IgD-negative memory B cell (primary cell): ENCODE measurements at regions not wholly inside any gene's neighbourhood (a gene's known extent, or its start where the extent isn't known, plus 50 kb on each side); places are given as distances from the start of the nearest gene placed in this dataset.
"Not testable (repeated sequence)": the region's sequence is repeated elsewhere in the genome, so short reads cannot be mapped to it uniquely, and the experiment has no call there.

ENCODE experiments used
- H3K27ac Mint-ChIP-seq, 3 donors: one replicate each; pipeline ENCODE4 v1.8.0; 2020 to 2022; ENCODE audit warnings: mild to moderate bottlenecking in 3 of 3, mixed read lengths in 3 of 3, moderate library complexity in 1 of 3
- H3K27me3 Mint-ChIP-seq: one replicate; pipeline ENCODE4 v1.8.0; 2021; ENCODE audit warnings: mixed read lengths
- H3K36me3 Mint-ChIP-seq: one replicate; pipeline ENCODE4 v1.8.0; 2020; ENCODE audit warnings: mild to moderate bottlenecking, mixed read lengths
- H3K4me1 Mint-ChIP-seq, 3 donors: one replicate each; pipeline ENCODE4 v1.8.0; 2020 to 2022; ENCODE audit warnings: mixed read lengths in 3 of 3, mild to moderate bottlenecking in 1 of 3
- H3K4me3 Mint-ChIP-seq, 4 donors: one replicate each; pipeline ENCODE4 v1.8.0; 2020 to 2022; ENCODE audit warnings: mild to moderate bottlenecking in 4 of 4, mixed read lengths in 4 of 4, moderate library complexity in 3 of 4
- H3K9me3 Mint-ChIP-seq, 3 donors: one replicate each; pipeline ENCODE4 v1.8.0; 2020 to 2021; ENCODE audit warnings: mixed read lengths in 3 of 3, mild to moderate bottlenecking in 1 of 3

DNA sequence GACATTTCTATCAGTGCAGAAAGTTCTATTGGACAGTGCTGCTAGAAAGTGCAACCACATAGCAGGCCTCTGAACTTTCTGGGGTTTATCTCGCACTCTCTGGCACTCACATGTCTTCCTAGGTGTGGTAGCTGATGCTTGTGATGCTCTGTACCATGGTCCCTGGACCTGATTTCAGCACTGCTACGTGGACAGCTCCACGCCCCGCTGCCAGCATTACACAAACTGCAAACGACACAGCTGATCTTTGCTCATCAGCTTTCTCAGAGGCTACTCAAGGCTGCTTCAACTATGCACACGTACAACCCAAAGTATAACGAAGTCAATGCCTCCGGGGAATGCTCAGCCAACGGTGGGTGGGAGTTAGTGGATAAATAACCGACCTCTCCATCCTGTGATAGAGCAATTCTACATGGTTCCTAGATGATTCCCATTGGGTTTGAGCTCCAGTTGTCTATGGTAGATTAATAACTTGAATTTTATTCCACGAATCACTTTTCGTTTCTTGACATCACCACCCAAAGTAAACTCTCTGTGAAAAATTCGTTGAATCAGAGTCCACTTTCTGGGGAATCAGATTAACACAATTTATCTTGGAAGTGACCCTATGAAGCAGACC is 302.5 kb downstream of the ACTR3B start:
- no peaks in the 10 kb centered on the region for H3K36me3 Mint-ChIP-seq
- H3K9me3 Mint-ChIP-seq = peaks cover 2 to 7% (median 6%) of the 10 kb centered on the region in 3 donors
- no peak overlapping the region for H3K4me3 Mint-ChIP-seq
- peaks cover 2% of the 10 kb centered on the region for H3K27me3 Mint-ChIP-seq
- no peaks in the 10 kb centered on the region for H3K4me1 Mint-ChIP-seq
- H3K27ac Mint-ChIP-seq = no peak overlapping the region

DNA sequence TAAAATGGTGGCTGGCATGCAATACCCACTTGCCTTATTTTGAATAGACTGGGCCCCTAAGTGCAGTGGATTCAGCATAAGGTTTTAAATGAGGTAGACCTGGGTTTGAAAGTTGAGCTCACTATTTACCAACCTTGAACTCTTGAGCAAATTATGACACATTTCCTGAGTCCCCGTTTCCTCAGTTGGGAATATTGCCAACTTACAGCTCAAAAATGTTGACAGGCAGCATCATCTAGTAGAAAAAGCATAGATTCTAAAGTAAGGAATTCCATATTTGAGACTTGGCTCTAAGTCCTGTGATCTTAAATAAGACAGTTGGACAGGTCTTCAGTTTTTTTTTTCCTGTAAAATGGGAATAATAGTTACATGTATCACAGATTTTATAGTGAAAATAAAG is 305.5 kb downstream of the ACTR3B start:
- Mint-ChIP-seq H3K9me3 (peaks cover 2 to 7% (median 2%) of the 10 kb centered on the region in 3 donors), H3K4me1 (no peaks in the 10 kb centered on the region), H3K4me3 (no peak overlapping the region), H3K36me3 (no peaks in the 10 kb centered on the region), H3K27me3 (no peaks in the 10 kb centered on the region), H3K27ac (no peak overlapping the region)

DNA sequence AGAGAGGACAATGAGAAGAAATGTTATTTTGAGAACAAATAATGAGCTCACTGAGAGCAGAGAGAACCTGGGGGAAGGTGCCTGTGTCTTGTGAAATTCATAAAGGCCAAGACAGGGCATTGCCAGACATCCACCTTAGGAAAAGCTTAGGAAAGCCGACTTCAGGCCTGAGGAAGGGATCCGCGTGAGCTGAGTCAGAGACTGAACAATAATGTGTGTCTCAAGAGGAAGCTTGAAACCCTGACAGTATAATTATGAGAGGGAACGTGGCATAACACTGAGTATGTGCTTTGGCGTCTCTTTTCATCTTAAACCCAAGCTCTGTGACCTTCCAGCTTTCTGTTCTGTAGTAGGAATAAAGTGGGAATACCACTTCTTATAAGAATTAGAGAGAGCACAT is 307.2 kb downstream of the ACTR3B start:
- H3K27ac Mint-ChIP-seq = no peak overlapping the region
- H3K36me3 Mint-ChIP-seq = peaks cover 2% of the 10 kb centered on the region

DNA sequence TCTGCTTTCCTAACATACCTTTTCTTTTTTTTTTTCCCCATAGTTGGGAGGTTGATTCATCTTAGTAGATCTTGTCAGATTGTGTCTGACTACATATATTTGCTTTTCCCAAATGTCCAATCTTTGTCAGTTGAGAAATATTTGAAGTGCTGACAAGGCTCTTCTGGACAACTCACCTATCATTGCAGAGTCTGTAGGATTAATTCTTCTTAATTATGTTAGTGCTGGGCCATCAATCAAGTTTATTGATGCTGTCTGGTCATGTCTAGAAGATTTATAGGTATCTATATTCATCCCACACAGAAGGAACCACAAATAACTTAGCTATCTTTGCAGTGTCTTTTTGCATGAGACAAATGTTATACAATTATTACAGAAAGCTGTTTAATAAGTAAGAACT is 310.6 kb downstream of the ACTR3B start:
- Mint-ChIP-seq H3K27ac (no peak overlapping the region), H3K9me3 (peaks cover 0 to 2% (median 0%) of the 10 kb centered on the region in 3 donors), H3K4me3 (no peak overlapping the region), H3K36me3 (peaks cover 2% of the 10 kb centered on the region), H3K4me1 (no peaks in the 10 kb centered on the region), H3K27me3 (no peaks in the 10 kb centered on the region)

More for the DNA sequence above, 307.2 kb downstream of the ACTR3B start:
- Mint-ChIP-seq H3K4me3 (no peak overlapping the region), H3K9me3 (peaks cover 0 to 7% (median 2%) of the 10 kb centered on the region in 3 donors), H3K4me1 (no peaks in the 10 kb centered on the region), H3K27me3 (no peaks in the 10 kb centered on the region)

DNA sequence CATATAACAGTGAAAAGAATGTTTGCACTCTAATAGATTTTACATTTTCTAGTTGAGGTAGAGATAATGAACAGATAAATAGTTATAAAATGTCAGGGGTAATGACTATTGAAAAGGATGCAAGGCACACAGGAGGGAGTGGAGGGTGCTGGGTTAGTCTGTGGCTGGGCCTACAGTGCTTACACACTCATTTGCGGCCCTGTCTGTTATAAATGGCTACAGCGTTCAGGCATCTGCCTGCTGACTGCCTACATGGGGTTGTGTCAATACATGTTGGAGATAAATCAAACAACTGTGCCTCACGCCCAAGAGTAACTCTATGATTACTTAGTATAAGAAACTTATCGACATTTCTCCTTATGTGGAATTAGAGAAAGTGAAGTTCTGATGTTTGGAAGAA is 313.3 kb downstream of the ACTR3B start:
- H3K4me3 Mint-ChIP-seq = no peak overlapping the region
- H3K36me3 Mint-ChIP-seq = peaks cover 3% of the 10 kb centered on the region
- H3K27me3 Mint-ChIP-seq = no peaks in the 10 kb centered on the region

DNA sequence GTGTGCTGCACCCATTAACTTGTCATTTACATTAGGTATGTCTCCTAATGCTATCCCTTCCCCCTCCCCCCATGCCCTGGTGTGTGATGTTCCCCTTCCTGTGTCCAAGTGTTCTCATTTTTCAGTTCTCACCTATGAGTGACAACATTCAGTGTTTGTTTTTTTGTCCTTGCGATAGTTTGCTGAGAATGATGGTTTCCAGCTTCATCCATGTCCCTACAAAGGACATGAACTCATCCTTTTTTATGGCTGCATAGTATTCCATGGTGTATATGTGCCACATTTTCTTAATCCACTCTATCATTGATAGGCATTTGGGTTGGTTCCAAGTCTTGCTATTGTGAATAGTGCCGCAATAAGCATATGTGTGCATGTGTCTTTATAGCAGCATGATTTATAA is 316.7 kb downstream of the ACTR3B start:
- not testable (repeated sequence) for H3K9me3 Mint-ChIP-seq, H3K27ac Mint-ChIP-seq, H3K4me1 Mint-ChIP-seq, H3K4me3 Mint-ChIP-seq, H3K27me3 Mint-ChIP-seq, H3K36me3 Mint-ChIP-seq

More for the DNA sequence above, 313.3 kb downstream of the ACTR3B start:
- Mint-ChIP-seq H3K9me3 (no peaks in the 10 kb centered on the region), H3K27ac (no peak overlapping the region), H3K4me1 (no peaks in the 10 kb centered on the region)

DNA sequence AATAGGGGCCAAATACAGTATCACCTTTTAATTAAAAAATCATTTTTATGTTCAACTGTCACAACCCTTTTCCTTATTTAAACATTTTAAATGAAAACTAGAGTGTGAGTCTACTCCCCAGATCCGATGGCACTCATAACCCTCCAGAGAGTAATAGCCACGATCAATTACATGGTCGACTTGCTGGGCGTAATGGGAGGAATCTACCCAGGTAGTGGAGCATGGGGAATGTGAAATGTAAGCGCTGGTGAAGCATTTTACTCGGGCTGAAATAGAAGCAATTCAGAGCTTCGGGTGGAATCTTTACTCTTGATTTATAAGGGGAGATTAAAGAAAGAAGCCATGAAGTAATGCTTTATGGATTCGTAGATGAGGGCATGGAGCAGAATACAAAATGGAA is 321.9 kb downstream of the ACTR3B start:
- H3K27me3 Mint-ChIP-seq = no peaks in the 10 kb centered on the region
- peaks cover 3% of the 10 kb centered on the region for H3K36me3 Mint-ChIP-seq
- H3K4me3 Mint-ChIP-seq = no peak overlapping the region
- H3K27ac Mint-ChIP-seq = no peak overlapping the region
- H3K4me1 Mint-ChIP-seq = no peaks in the 10 kb centered on the region
- peaks cover 0 to 3% (median 0%) of the 10 kb centered on the region in 3 donors for H3K9me3 Mint-ChIP-seq

DNA sequence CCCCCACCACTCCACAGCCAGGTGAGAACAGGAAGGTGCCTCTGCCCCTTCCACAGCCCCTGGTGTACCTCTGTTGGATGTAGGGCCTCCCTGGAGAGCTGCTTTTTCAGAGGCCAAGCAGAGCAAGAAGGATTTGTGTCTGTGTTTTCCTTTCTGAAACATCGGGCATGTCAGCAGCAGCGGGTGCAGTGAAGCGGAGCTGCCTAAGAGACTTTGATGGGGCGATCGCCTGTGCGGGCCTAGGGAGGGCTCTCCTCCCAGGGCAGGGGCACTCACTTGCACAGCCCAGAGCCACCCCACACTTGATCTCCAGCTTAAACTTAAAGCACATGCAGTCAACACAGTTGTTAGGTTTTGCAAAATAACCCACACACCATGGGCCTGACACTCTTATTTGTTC is 324.7 kb downstream of the ACTR3B start:
- Mint-ChIP-seq H3K36me3 (peaks cover 2% of the 10 kb centered on the region), H3K9me3 (peaks cover 0 to 1% (median 0%) of the 10 kb centered on the region in 3 donors), H3K4me1 (no peaks in the 10 kb centered on the region), H3K27me3 (no peaks in the 10 kb centered on the region), H3K4me3 (no peak overlapping the region), H3K27ac (peak overlapping the region in 1 of 3 donors; percentile 47)

DNA sequence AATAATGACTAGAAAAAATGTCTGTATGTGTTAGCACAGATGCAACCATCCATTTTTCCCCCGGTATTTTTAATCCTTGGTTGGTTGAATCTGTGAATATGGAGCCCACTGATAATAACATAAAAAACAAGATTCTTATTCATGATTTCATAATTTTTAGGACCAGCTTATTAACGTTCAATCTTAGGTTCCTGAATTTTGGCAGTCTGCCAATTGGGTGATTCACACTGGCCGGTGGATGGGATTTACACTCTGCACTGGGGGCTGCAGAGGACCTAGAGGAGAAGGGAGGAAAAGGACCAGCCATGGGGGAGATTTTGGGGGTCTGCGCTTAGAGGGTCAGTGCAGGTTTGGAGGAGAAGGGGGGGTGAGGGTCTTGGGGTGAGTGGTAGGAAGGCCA is 327.9 kb downstream of the ACTR3B start:
- Mint-ChIP-seq H3K4me3 (no peak overlapping the region), H3K4me1 (no peaks in the 10 kb centered on the region), H3K36me3 (peaks cover 2% of the 10 kb centered on the region), H3K27ac (no peak overlapping the region), H3K9me3 (peaks cover 0 to 2% (median 1%) of the 10 kb centered on the region in 3 donors), H3K27me3 (no peaks in the 10 kb centered on the region)

DNA sequence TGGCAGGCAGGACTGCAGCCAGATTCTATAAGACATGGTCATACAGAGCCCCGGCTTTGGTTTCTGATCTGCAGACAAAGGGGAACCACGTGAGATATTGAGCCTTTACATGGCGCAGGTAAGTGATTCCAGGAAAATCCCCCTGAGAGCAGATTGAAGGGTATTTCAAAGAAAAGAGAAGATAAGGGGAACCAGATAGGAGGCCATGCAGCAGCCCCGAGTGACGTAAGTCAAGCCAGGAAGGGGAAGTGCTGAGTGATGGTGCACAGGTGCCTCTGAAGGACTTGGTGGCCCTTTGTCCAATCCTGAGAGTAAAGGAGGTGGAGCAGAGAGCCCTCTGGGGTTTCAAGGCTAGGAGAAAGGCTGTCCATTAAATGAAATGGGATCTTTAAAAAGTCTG is 329.0 kb downstream of the ACTR3B start:
- Mint-ChIP-seq H3K27ac (no peak overlapping the region), H3K36me3 (peaks cover 2% of the 10 kb centered on the region), H3K4me1 (no peaks in the 10 kb centered on the region), H3K4me3 (no peak overlapping the region), H3K27me3 (no peaks in the 10 kb centered on the region), H3K9me3 (peaks cover 0 to 2% (median 1%) of the 10 kb centered on the region in 3 donors)

DNA sequence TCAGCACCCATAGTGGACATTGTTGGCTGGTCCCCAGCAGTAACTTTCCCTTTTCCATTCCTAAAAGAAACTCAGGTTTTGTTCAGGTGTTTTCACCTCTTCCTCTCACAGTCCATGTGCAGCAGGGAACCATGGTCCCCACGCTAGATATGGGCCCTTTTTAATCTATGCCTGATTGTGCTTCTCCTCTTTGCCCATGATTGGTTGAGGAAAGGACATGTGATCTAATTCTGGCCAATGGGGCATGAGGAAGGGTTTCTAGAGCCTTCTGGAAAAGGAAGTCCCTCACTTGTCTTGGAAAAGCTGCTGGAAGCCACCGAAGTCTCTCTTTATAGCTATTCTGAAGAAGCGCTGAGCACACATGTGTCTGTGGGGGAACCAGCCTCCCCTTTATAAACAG is 330.7 kb downstream of the ACTR3B start:
- H3K36me3 Mint-ChIP-seq = peaks cover 2% of the 10 kb centered on the region
- no peak overlapping the region for H3K4me3 Mint-ChIP-seq
- H3K4me1 Mint-ChIP-seq = no peaks in the 10 kb centered on the region
- H3K9me3 Mint-ChIP-seq = peaks cover 2 to 9% (median 5%) of the 10 kb centered on the region in 3 donors
- no peaks in the 10 kb centered on the region for H3K27me3 Mint-ChIP-seq
- no peak overlapping the region for H3K27ac Mint-ChIP-seq

DNA sequence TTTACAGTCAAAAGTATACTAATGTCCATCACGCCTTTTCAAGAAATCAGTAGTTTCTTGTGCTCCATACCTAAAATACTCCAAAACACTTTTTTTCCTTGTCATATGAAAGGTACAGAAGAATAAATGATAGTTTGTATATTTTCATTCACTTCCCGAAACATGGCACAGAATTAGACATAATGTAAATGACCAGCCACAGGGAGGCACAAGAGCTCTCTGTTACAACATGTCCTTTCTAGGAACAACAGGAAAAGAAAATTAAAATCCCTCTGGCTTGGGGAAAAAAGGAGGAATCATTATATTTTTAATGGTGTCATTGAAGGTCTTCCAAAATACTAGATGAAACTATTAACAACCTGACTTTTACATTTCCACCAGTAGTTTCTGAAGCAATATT is 331.2 kb downstream of the ACTR3B start:
- Mint-ChIP-seq H3K36me3 (peaks cover 2% of the 10 kb centered on the region), H3K4me3 (no peak overlapping the region), H3K27ac (no peak overlapping the region), H3K27me3 (no peaks in the 10 kb centered on the region), H3K4me1 (no peaks in the 10 kb centered on the region), H3K9me3 (peaks cover 2 to 9% (median 5%) of the 10 kb centered on the region in 3 donors)

DNA sequence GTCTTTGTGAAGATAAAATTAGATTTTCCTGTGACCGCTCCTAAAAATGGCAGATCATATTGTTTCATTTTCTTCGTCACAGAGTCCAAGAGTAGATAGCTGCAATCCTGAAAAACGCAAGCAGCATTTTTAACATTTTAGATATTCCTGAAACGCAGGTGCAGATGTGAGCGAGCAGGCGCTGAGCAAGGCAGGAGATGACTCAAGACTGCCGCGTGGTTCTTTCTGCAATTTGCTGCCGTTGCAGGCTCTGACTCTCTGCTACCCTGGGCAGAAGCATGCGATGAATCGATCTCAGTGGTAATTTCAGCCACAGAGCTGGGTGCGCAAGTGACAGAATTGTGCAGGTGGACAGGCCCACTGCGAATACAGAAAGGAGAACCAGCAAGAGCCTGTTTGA is 331.9 kb downstream of the ACTR3B start:
- Mint-ChIP-seq H3K27ac (no peak overlapping the region), H3K4me1 (no peaks in the 10 kb centered on the region), H3K4me3 (no peak overlapping the region), H3K27me3 (no peaks in the 10 kb centered on the region), H3K9me3 (peaks cover 2 to 9% (median 4%) of the 10 kb centered on the region in 3 donors), H3K36me3 (no peaks in the 10 kb centered on the region)

DNA sequence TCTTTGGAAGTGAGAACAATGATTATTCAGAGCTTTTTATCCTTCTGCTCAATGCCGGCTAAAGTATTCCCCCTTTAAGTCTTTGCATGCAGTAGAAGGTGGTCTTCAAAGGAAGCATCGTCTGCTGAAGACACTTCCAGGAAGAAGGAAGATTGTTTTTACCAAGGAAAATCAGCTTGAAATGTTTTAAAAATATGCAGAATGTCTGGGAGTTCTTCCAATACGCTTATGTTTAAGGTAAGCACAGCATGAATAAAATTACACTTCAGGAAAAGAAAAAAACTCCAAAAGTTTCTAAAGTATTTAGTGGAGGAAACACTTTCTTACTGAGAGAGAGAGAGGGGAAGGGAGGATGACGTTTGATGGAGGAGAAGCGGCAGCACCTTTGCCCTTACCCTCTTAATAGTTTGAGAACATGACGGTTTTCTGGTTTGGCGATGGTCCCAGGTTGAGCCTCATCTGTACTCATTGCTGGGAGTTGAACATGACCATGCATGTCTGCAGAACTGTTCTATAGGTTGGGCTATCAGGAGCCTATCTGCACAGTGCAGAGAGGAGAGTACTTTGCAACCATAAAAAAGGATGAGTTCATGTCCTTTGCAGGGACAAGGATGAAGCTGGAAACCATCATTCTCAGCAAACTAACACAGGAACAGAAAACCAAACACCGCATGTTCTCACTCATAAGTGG is 338.1 kb downstream of the ACTR3B start:
- Mint-ChIP-seq H3K27ac (no peak overlapping the region), H3K4me1 (no peaks in the 10 kb centered on the region), H3K27me3 (no peaks in the 10 kb centered on the region), H3K36me3 (peaks cover 1% of the 10 kb centered on the region), H3K4me3 (no peak overlapping the region), H3K9me3 (peaks cover 0 to 9% (median 5%) of the 10 kb centered on the region in 3 donors)

DNA sequence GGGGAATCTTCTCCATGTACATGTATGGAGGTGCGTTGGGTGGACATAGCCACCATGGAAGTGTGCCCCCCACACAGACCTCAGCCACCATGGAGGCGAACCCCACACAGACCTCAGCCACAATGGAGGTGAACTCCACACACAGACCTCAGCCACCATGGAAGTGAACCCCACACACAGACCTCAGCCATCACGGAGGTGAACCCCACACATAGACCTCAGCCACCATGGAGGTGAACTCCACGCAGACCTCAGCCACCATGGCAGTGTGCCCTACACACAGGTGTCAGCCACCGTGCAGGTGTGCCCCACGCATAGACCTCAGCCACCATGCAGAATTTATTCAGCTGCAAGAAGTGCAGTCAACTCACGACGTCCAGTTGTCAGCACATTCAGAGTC is 339.7 kb downstream of the ACTR3B start:
- H3K36me3 Mint-ChIP-seq = peaks cover 1% of the 10 kb centered on the region
- H3K27me3 Mint-ChIP-seq = no peaks in the 10 kb centered on the region
- no peak overlapping the region for H3K27ac Mint-ChIP-seq
- peaks cover 0 to 8% (median 3%) of the 10 kb centered on the region in 3 donors for H3K9me3 Mint-ChIP-seq
- H3K4me3 Mint-ChIP-seq = no peak overlapping the region
- no peaks in the 10 kb centered on the region for H3K4me1 Mint-ChIP-seq

DNA sequence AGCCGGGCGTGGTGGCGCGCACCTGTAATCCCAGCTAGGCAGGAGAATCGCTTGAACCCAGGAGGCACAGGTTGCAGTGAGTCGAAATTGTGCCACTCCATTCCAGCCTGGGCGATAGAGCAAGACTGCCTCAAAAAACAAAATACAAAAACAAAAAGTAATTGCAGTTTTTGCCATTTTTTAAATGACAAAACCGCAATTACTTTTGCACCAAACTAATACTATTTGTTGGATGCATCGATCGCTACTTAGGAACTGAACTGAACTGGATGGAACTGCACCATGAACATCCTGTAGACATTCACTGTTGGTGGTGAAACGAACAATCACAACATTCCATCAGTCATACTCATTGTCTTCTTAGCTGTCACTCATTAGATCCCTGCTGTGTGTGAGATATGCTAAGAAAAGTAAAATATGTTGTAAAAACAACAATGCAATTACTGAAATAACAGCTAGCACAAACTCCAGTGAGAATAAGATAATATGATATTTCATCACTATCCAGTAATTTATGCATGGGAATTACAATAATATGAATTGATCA is 341.2 kb downstream of the ACTR3B start:
- H3K4me3 Mint-ChIP-seq = no peak overlapping the region
- no peaks in the 10 kb centered on the region for H3K27me3 Mint-ChIP-seq
- H3K27ac Mint-ChIP-seq = no peak overlapping the region
- H3K4me1 Mint-ChIP-seq = no peaks in the 10 kb centered on the region
- H3K9me3 Mint-ChIP-seq = peaks cover 0 to 3% (median 0%) of the 10 kb centered on the region in 3 donors
- H3K36me3 Mint-ChIP-seq = peaks cover 1% of the 10 kb centered on the region
